NT2/D1 (cell line): ENCODE measurements at regions not wholly inside any gene's neighbourhood (a gene's known extent, or its start where the extent isn't known, plus 50 kb on each side); places are given as distances from the start of the nearest gene placed in this dataset.
"Not testable (repeated sequence)": the region's sequence is repeated elsewhere in the genome, so short reads cannot be mapped to it uniquely, and the experiment has no call there.

Experiments
- DNase-seq: peaks from one replicate; pipeline ENCODE4 v3.0.0-alpha.2; 2011; ENCODE audit warnings: low read depth, low spot score
- H3K27me3 ChIP-seq: 2 replicates; pipeline ENCODE4 v1.6.0; 2011; ENCODE audit warnings: mild to moderate bottlenecking; ENCODE audit not compliant: insufficient read length, insufficient read depth
- H3K36me3 ChIP-seq: 2 replicates; pipeline ENCODE4 v1.6.1; 2011; ENCODE audit warnings: mild to moderate bottlenecking, low read length, mixed read lengths; ENCODE audit not compliant: insufficient read depth, insufficient read length
- H3K4me1 ChIP-seq: 2 replicates; pipeline ENCODE4 v1.5.1; 2011; ENCODE audit not compliant: insufficient read depth, insufficient read length
- H3K4me3 ChIP-seq: 2 replicates; pipeline ENCODE4 v1.5.1; 2011; ENCODE audit warnings: low read depth; ENCODE audit not compliant: insufficient read length
- H3K9ac ChIP-seq: 2 replicates; pipeline ENCODE4 v1.6.0; 2011; ENCODE audit warnings: low read depth; ENCODE audit not compliant: insufficient read length
- H3K9me3 ChIP-seq: 2 replicates; pipeline ENCODE4 v1.5.1; 2011; ENCODE audit warnings: mild to moderate bottlenecking, low read length; ENCODE audit not compliant: insufficient read depth
- SUZ12 ChIP-seq: IDR thresholded peaks from 2 replicates; pipeline ENCODE4 v1.6.1; 2011; ENCODE audit not compliant: insufficient read length, insufficient read depth; ENCODE audit errors: extremely low read depth
- YY1 ChIP-seq: IDR thresholded peaks from 2 replicates; pipeline ENCODE4 v1.6.1; 2011; ENCODE audit not compliant: insufficient read length, insufficient read depth
- ZNF274 ChIP-seq: IDR thresholded peaks from 2 replicates; pipeline ENCODE4 v1.6.1; 2011; ENCODE audit warnings: mild to moderate bottlenecking, low read depth, low read length

DNA sequence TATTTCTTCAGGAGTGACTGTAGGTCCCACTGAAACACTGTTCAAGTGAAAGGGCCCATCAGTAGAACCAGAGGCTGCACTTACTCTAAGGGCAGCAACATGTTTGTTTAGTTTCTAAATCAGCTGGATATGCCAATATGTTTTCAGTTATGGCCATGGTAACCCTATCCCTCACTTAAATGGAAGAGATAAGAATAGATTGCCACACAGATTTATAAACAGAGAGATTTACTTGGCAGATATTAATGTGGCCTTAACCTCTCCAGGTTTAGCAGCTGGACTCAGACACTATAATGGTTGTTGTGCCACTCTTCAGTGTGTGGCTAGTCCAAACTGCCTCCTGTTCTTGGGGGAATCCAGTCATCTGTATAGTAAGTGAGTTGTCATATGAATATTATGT lies 354.1 kb downstream of the TEX13C start:
- H3K9ac ChIP-seq: no peak overlapping the region
- no peaks in the 10 kb centered on the region for H3K4me1 ChIP-seq
- no peak for DNase-seq
- H3K27me3 ChIP-seq: no peaks in the 10 kb centered on the region
- TF ChIP-seq ZNF274: no peak
- no peak for TF ChIP-seq YY1
- H3K4me3 ChIP-seq: no peak overlapping the region
- H3K36me3 ChIP-seq: no peaks in the 10 kb centered on the region
- no peaks in the 10 kb centered on the region; the same call in 1 of the 2 replicates for H3K9me3 ChIP-seq

GRCh38 chrX:125678258-125678657 lies 358.6 kb downstream of the TEX13C start:
- TF ChIP-seq ZNF274 (no peak), SUZ12 (no peak), YY1 (no peak)
- no peaks in the 10 kb centered on the region for H3K27me3 ChIP-seq
- H3K36me3 ChIP-seq: no peaks in the 10 kb centered on the region
- no peaks in the 10 kb centered on the region for H3K4me1 ChIP-seq
- H3K9me3 ChIP-seq: no peaks in the 10 kb centered on the region; the same call in 1 of the 2 replicates
- H3K9ac ChIP-seq: no peak overlapping the region
- H3K4me3 ChIP-seq: no peak overlapping the region
- DNase-seq: no peak

DNA sequence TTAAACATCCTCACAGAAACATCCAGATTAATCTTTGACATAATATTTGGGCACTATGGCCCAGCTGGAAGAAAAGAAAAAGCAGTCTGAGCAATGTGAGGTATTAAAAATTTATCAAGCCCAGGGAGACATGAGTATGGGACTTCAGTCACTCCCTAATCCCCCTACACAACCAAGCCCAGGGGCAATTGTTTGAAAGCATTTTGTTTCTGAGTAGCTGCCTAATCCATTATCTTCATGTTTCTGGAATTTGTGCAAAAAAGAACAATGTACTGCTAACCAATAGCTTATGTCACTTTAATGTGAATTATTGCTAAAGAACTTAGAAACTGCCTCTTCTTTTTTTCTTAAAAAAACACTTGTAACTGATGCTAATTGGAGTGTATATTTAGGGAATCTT lies 360.7 kb downstream of the TEX13C start:
- TF ChIP-seq ZNF274 (no peak), SUZ12 (no peak), YY1 (no peak)
- no peak overlapping the region for H3K9ac ChIP-seq
- H3K36me3 ChIP-seq: no peaks in the 10 kb centered on the region
- H3K4me3 ChIP-seq: no peak overlapping the region
- no peak for DNase-seq
- no peaks in the 10 kb centered on the region for H3K9me3 ChIP-seq
- no peaks in the 10 kb centered on the region for H3K27me3 ChIP-seq
- H3K4me1 ChIP-seq: no peaks in the 10 kb centered on the region

DNA sequence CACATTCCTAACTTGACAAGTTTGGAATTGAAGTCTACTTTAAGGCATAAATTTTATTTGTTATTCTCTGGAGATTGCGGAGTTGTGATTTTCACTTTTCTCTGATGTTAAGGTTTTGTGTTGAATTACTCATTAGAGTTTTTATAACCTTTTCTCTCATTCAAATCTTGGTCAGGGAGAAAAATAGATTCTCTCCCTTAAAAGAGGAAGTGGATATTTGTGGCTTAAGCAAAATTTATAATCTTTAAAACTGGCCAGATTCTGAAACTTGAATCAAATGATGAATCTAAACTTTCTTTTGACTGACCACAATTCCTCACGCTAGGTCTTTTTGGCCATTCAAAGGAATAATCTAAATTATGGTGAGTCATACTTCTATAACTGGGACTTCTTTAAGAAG lies 361.4 kb downstream of the TEX13C start:
- Histone ChIP-seq H3K36me3 (no peaks in the 10 kb centered on the region), H3K4me1 (no peaks in the 10 kb centered on the region), H3K4me3 (no peak overlapping the region), H3K27me3 (no peaks in the 10 kb centered on the region), H3K9me3 (no peaks in the 10 kb centered on the region), H3K9ac (no peak overlapping the region)
- TF ChIP-seq ZNF274: no peak
- TF ChIP-seq YY1: no peak
- no peak for DNase-seq

- Histone ChIP-seq H3K36me3 (no peaks in the 10 kb centered on the region), H3K4me3 (no peak overlapping the region), H3K27me3 (no peaks in the 10 kb centered on the region), H3K9ac (no peak overlapping the region), H3K4me1 (no peaks in the 10 kb centered on the region), H3K9me3 (no peaks in the 10 kb centered on the region)
- TF ChIP-seq ZNF274 (no peak), SUZ12 (no peak), YY1 (no peak)
- DNase-seq: no peak
These were observed 361.8 kb downstream of the TEX13C start for GRCh38 chrX:125681507-125681906.

DNA sequence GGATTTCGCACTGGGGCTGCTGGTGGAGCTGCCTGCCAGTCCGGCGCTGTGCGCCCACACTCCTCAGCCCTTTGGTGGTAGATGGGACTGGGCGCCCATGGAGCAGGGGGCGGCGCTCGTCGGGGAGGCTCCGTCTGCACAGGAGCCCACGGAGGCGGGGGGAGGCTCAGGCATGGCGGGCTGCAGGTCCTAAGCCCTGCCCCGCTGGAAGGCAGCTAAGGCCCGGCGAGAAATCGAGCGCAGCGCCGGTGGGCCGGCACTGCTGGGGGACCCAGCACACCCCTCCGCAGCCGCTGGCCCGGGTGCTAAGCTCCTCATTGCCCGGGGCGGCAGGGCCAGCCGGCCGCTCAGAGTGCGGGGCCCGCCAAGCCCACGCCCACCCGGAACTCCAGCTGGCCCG lies 370.9 kb downstream of the TEX13C start:
- DNase-seq, H3K9ac ChIP-seq, H3K4me3 ChIP-seq, H3K36me3 ChIP-seq, H3K27me3 ChIP-seq, H3K9me3 ChIP-seq, H3K4me1 ChIP-seq: not testable (repeated sequence)

DNA sequence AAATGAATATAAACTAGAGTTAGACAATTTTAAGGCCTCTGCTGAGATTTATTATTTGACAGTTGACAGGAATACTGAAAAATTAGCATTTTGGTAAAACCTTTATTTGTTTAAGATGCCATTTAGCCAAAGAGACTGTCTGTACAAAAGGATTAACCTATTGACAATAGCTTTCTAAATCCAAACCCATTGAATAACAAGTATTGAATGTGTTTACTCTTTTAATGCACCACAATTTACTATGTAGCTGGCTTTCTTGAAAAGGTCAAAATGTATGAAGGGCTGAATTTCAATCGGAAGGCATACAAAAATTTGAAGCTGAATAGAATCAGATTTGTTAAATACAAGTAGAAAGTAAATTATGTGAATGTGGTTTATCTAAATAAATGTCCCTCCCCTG lies 374.5 kb downstream of the TEX13C start:
- Histone ChIP-seq H3K9ac (no peak overlapping the region), H3K36me3 (no peaks in the 10 kb centered on the region), H3K27me3 (no peaks in the 10 kb centered on the region), H3K4me1 (no peaks in the 10 kb centered on the region), H3K9me3 (no peaks in the 10 kb centered on the region), H3K4me3 (no peak overlapping the region)
- DNase-seq: no peak
- TF ChIP-seq ZNF274 (no peak), YY1 (no peak), SUZ12 (no peak)

DNA sequence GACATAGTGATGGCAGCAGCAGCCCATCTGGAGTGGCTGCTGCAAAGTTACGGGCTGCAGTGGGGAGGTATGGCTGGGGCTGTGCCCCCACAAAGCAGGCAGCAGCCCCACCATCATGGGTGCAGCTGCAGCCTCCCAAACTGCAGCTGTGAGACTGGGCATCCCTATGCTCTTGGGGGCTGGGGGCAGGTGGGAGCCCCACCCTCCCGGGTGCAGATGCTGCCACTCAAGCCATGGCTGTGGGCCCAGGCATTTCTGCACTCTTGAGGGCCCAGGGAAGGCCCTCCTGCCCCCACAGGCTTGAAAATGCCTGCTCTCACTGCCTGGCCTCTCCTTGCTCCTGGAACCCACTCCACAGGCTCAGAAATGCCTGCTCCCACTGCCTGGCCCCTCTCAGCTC lies 389.4 kb downstream of the TEX13C start:
- no peak overlapping the region for H3K4me3 ChIP-seq
- DNase-seq: no peak
- TF ChIP-seq ZNF274 (no peak), YY1 (no peak), SUZ12 (no peak)
- no peaks in the 10 kb centered on the region for H3K9me3 ChIP-seq
- no peaks in the 10 kb centered on the region for H3K4me1 ChIP-seq
- H3K9ac ChIP-seq: no peak overlapping the region
- H3K36me3 ChIP-seq: no peaks in the 10 kb centered on the region
- no peaks in the 10 kb centered on the region for H3K27me3 ChIP-seq
